ENCODE measurements at regions not wholly inside any gene's neighbourhood (a gene's known extent, or its start where the extent isn't known, plus 50 kb on each side); places are given as distances from the start of the nearest gene placed in this dataset.

GRCh38 chr2:83705146-83705545, 753.9 kb downstream of the SUCLG1 start:
- TF ChIP-seq EGR1 (IDR thresholded peaks at IDR 0.05; ENCODE audit: borderline replicate concordance in 1 of 2, low read depth in 2 of 2, low read length in 2 of 2) = no peak
- TF ChIP-seq YY1 (IDR thresholded peaks at IDR 0.05; ENCODE audit: low read depth, low read length) = no peak
